SU-DHL-6 (cell line): ENCODE measurements at regions not wholly inside any gene's neighbourhood (a gene's known extent, or its start where the extent isn't known, plus 50 kb on each side); places are given as distances from the start of the nearest gene placed in this dataset.

Source experiments
- H2AFZ ChIP-seq: fragments of 200-600 bp; sonication (generic); 2 replicates; pipeline ENCODE4 v1.6.1; 2014; ENCODE audit warnings: low read depth, mild to moderate bottlenecking, moderate library complexity, mixed read lengths, antibody characterized with exemption, low read length; ENCODE audit not compliant: severe bottlenecking
- H3F3A ChIP-seq: fragments of 200-600 bp; shearing (Covaris generic); 2 replicates; pipeline ENCODE4 v1.6.0; 2016; ENCODE audit warnings: antibody characterized with exemption, mild to moderate bottlenecking; ENCODE audit not compliant: insufficient read depth
- H3K27ac ChIP-seq: fragments of 200-600 bp; sonication (generic); 2 replicates; pipeline ENCODE4 v1.5.1; 2016; ENCODE audit warnings: low read depth, mild to moderate bottlenecking, low read length, moderate library complexity, mixed read lengths
- H3K27me3 ChIP-seq: fragments of 200-600 bp; sonication (generic), shearing (Covaris generic); 2 replicates; pipeline ENCODE4 v1.6.0; 2014; ENCODE audit warnings: mild to moderate bottlenecking, low read length
- H3K36me3 ChIP-seq: fragments of 200-600 bp; sonication (generic); 2 replicates; pipeline ENCODE4 v1.6.1; 2014; ENCODE audit warnings: mild to moderate bottlenecking, low read length, mixed read lengths
- H3K4me2 ChIP-seq: fragments of 300-600, 200-600 bp; shearing (Covaris generic), sonication (generic); 2 replicates; pipeline ENCODE4 v1.6.0; 2014; ENCODE audit warnings: low read length, low read depth, mild to moderate bottlenecking; ENCODE audit not compliant: poor library complexity, severe bottlenecking
- H3K4me3 ChIP-seq: fragments of 200-600 bp; sonication (generic); 2 replicates; pipeline ENCODE4 v1.5.1; 2014; ENCODE audit warnings: antibody characterized with exemption, low read length, mild to moderate bottlenecking, mixed read lengths; ENCODE audit not compliant: insufficient read depth, poor library complexity, severe bottlenecking
- H3K79me2 ChIP-seq: fragments of 200-600 bp; sonication (generic); 2 replicates; pipeline ENCODE4 v1.6.1; 2014; ENCODE audit warnings: mild to moderate bottlenecking, low read length, moderate library complexity; ENCODE audit not compliant: insufficient read depth
- H3K9ac ChIP-seq: fragments of 200-600 bp; sonication (generic); 2 replicates; pipeline ENCODE4 v1.7.0; 2014; ENCODE audit warnings: mild to moderate bottlenecking, low read length
- H3K9me2 ChIP-seq: fragments of 200-600 bp; sonication (generic); replicated peaks from 2 replicates; pipeline ENCODE4 v1.6.1; 2014; ENCODE audit warnings: low read length; ENCODE audit not compliant: insufficient read depth
- H3K9me3 ChIP-seq: fragments of 200-600 bp; sonication (generic); 2 replicates; pipeline ENCODE4 v1.6.1; 2014; ENCODE audit warnings: low read length, mixed read lengths; ENCODE audit not compliant: insufficient read depth
- H4K20me1 ChIP-seq: fragments of 200-600 bp; sonication (generic); 2 replicates; pipeline ENCODE4 v1.6.1; 2014; ENCODE audit warnings: low read depth, mild to moderate bottlenecking, antibody characterized with exemption, low read length, moderate library complexity, mixed read lengths
- EZH2phosphoT487 ChIP-seq: fragments of 200-600 bp; sonication (generic), shearing (Covaris generic); conservative IDR thresholded peaks from 2 replicates; pipeline ENCODE4 v1.6.1; 2018; ENCODE audit warnings: mild to moderate bottlenecking, antibody characterized with exemption, low read length, moderate library complexity, mixed read lengths
- TF ChIP-seq, protein P1 (sequence below): fragments of 200-600 bp; sonication (generic); IDR thresholded peaks from one replicate; pipeline ENCODE4 v1.5.1; 2017; ENCODE audit warnings: antibody characterized with exemption, mild to moderate bottlenecking, low read length, moderate library complexity; ENCODE audit not compliant: insufficient read depth, poor library complexity, severe bottlenecking

GRCh38 chr18:68462148-68462547, 252.8 kb downstream of the TMX3 start:
- no peaks in the 10 kb centered on the region for H3K36me3 ChIP-seq
- no peaks in the 10 kb centered on the region for H3K9me3 ChIP-seq
- no peak overlapping the region for H2AFZ ChIP-seq
- H3K9ac ChIP-seq = no peak overlapping the region
- no peak overlapping the region for H3K27ac ChIP-seq
- no peaks in the 10 kb centered on the region for H3F3A ChIP-seq
- no peak overlapping the region for H3K4me3 ChIP-seq
- no peaks in the 10 kb centered on the region for H3K27me3 ChIP-seq
- H3K4me2 ChIP-seq = no peak overlapping the region
- H4K20me1 ChIP-seq = no peaks in the 10 kb centered on the region
- H3K79me2 ChIP-seq = no peaks in the 10 kb centered on the region
- no peaks in the 10 kb centered on the region for H3K9me2 ChIP-seq
- no peak for TF ChIP-seq EZH2phosphoT487
- TF ChIP-seq, protein P1, sequence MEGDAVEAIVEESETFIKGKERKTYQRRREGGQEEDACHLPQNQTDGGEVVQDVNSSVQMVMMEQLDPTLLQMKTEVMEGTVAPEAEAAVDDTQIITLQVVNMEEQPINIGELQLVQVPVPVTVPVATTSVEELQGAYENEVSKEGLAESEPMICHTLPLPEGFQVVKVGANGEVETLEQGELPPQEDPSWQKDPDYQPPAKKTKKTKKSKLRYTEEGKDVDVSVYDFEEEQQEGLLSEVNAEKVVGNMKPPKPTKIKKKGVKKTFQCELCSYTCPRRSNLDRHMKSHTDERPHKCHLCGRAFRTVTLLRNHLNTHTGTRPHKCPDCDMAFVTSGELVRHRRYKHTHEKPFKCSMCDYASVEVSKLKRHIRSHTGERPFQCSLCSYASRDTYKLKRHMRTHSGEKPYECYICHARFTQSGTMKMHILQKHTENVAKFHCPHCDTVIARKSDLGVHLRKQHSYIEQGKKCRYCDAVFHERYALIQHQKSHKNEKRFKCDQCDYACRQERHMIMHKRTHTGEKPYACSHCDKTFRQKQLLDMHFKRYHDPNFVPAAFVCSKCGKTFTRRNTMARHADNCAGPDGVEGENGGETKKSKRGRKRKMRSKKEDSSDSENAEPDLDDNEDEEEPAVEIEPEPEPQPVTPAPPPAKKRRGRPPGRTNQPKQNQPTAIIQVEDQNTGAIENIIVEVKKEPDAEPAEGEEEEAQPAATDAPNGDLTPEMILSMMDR = no peak

DNA sequence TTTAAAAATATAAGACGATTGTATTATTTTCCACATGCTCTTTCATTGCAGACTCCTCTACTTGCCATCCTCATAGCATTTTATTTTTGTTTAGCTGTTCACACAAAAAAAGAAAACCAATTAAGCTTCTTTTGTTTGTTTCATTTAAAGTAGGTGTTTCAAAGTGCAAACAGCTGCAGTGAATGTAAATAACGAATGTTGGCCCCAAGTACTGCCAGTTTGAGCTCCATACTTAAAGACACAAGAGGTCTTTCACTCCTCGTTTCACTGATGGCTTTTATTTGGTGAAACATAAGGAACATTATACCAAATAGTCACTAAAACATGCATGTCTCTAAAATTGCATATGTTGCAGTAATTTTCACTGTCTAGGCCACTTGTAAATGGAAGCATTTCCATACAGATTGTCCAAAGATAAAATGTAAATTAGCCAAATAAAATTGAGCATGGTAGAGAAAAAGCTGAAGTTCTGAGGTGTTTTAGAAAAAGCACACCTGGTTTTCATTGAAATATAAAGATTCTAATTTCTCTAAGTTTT, 253.4 kb downstream of the TMX3 start:
- Histone ChIP-seq H3K9me3 (no peaks in the 10 kb centered on the region), H3K9ac (no peak overlapping the region), H3K27me3 (no peaks in the 10 kb centered on the region), H3K4me2 (no peak overlapping the region), H3K9me2 (no peaks in the 10 kb centered on the region), H2AFZ (no peak overlapping the region), H4K20me1 (no peaks in the 10 kb centered on the region), H3K27ac (no peak overlapping the region), H3K79me2 (no peaks in the 10 kb centered on the region), H3K4me3 (no peak overlapping the region), H3F3A (no peaks in the 10 kb centered on the region), H3K36me3 (no peaks in the 10 kb centered on the region)
- TF ChIP-seq, protein P1 = no peak
- no peak for TF ChIP-seq EZH2phosphoT487

GRCh38 chr18:68459968-68460367, 254.9 kb downstream of the TMX3 start:
- no peak overlapping the region for H3K9ac ChIP-seq
- H3K27ac ChIP-seq = no peak overlapping the region
- no peaks in the 10 kb centered on the region for H3K9me3 ChIP-seq
- no peaks in the 10 kb centered on the region for H3K9me2 ChIP-seq
- H3K79me2 ChIP-seq = no peaks in the 10 kb centered on the region
- H3K27me3 ChIP-seq = no peaks in the 10 kb centered on the region
- no peaks in the 10 kb centered on the region for H3F3A ChIP-seq
- TF ChIP-seq, protein P1 = no peak
- TF ChIP-seq EZH2phosphoT487 = no peak
- H3K4me2 ChIP-seq = no peak overlapping the region
- H3K36me3 ChIP-seq = no peaks in the 10 kb centered on the region
- no peak overlapping the region for H3K4me3 ChIP-seq
- no peaks in the 10 kb centered on the region for H4K20me1 ChIP-seq
- no peak overlapping the region for H2AFZ ChIP-seq
